ENCODE measurements at regions not wholly inside any gene's neighbourhood (a gene's known extent, or its start where the extent isn't known, plus 50 kb on each side); places are given as distances from the start of the nearest gene placed in this dataset.
"Not testable (repeated sequence)": the region's sequence is repeated elsewhere in the genome, so short reads cannot be mapped to it uniquely, and the experiment has no call there.

- H3K27ac ChIP-seq = no peak overlapping the region
- TF ChIP-seq, protein P1, sequence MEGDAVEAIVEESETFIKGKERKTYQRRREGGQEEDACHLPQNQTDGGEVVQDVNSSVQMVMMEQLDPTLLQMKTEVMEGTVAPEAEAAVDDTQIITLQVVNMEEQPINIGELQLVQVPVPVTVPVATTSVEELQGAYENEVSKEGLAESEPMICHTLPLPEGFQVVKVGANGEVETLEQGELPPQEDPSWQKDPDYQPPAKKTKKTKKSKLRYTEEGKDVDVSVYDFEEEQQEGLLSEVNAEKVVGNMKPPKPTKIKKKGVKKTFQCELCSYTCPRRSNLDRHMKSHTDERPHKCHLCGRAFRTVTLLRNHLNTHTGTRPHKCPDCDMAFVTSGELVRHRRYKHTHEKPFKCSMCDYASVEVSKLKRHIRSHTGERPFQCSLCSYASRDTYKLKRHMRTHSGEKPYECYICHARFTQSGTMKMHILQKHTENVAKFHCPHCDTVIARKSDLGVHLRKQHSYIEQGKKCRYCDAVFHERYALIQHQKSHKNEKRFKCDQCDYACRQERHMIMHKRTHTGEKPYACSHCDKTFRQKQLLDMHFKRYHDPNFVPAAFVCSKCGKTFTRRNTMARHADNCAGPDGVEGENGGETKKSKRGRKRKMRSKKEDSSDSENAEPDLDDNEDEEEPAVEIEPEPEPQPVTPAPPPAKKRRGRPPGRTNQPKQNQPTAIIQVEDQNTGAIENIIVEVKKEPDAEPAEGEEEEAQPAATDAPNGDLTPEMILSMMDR (conservative IDR thresholded peaks at IDR 0.05) = no peak
Measured at GRCh38 chr7:66521675-66522074, 107.0 kb upstream of the KCTD7 start.

- H3K27ac ChIP-seq = no peak overlapping the region
- TF ChIP-seq, protein P1 (conservative IDR thresholded peaks at IDR 0.05) = peak; percentile 38
Measured at GRCh38 chr7:66522518-66522917, 106.2 kb upstream of the KCTD7 start.

GRCh38 chr7:66523409-66523808, 105.3 kb upstream of the KCTD7 start:
- TF ChIP-seq, protein P1 (conservative IDR thresholded peaks at IDR 0.05) = no peak

DNA sequence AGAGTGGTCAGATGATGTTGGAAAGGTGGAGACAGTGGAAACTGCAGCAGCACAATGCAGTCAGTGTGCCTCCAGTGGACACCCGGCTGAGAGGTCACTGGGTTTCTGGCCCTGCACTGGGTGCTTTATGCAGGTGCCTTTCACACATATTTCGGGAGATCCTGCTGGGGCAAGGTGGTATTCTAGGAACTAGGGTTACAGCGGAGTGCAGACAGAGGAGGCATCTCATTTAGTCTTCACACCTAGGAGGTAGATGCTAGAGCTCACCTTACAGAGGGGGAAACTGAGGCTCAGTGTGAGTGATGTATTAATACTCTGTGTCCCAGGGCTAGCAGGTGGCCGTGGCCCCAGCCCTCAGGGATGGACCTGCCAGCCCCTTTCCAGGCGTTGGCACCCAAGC, 103.9 kb upstream of the KCTD7 start:
- H3K27ac ChIP-seq = no peak overlapping the region
- TF ChIP-seq, protein P1 (conservative IDR thresholded peaks at IDR 0.05) = no peak

More at GRCh38 chr7:66523409-66523808, 105.3 kb upstream of the KCTD7 start:
- H3K27ac ChIP-seq = no peak overlapping the region

GRCh38 chr7:66526782-66527181, 101.9 kb upstream of the KCTD7 start:
- H3K27ac ChIP-seq = not testable (repeated sequence)

DNA sequence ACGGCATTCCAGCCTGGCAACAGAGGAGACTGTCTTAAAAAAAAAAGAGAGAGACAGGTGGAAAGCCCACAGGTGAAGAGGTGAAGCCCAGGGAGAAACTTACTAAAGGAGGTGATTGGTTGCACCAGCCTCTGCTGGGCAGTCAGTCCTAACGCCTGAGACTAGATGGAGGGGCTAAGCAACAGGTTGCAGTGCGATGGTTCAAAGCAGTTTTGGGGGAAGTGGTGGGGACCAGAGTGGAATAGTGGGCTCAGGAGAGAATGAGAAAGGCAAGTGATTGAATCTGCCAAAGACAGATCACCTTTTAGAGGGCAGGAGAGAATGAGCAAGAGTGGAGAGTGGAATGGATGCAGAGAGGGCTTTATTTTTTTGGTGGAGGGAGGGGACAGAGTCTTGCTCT, 100.0 kb upstream of the KCTD7 start:
- TF ChIP-seq, protein P1 (conservative IDR thresholded peaks at IDR 0.05) = no peak
- no peak overlapping the region for H3K27ac ChIP-seq

- TF ChIP-seq, protein P1 (conservative IDR thresholded peaks at IDR 0.05) = no peak
- H3K27ac ChIP-seq = no peak overlapping the region
Measured at GRCh38 chr7:66529883-66530610, 98.6 kb upstream of the KCTD7 start.

Data from VCaP (cell line).